HG03175 (cell line): ENCODE measurements at regions not wholly inside any gene's neighbourhood (a gene's known extent, or its start where the extent isn't known, plus 50 kb on each side); places are given as distances from the start of the nearest gene placed in this dataset.
"Not testable (repeated sequence)": the region's sequence is repeated elsewhere in the genome, so short reads cannot be mapped to it uniquely, and the experiment has no call there.

Experiments
- ATAC-seq: cut with Tn5 transposase; IDR thresholded peaks from one replicate; pipeline ENCODE4 v1.9.1; 2021; ENCODE audit warnings: mild to moderate bottlenecking, moderate library complexity; ENCODE audit not compliant: unreplicated experiment

DNA sequence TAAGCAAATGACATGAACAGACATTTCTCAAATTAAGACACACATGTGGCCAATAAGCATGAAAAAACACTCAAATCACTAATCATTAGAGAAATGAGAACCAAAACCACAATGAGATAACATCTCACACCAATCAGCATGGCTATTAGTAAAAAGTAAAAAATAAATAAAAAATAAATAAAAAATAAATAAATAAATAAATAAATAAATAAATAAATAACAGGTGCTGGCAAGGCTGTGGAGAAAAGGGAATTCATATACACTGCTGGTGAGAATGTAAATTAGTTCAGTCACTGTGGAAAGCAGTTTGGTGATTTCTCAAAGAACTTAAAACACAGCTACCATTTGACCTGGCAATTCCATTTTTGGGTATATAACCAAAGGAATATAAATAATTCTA, 167.1 kb upstream of the CNKSR2 start:
- ATAC-seq, result no peak

DNA sequence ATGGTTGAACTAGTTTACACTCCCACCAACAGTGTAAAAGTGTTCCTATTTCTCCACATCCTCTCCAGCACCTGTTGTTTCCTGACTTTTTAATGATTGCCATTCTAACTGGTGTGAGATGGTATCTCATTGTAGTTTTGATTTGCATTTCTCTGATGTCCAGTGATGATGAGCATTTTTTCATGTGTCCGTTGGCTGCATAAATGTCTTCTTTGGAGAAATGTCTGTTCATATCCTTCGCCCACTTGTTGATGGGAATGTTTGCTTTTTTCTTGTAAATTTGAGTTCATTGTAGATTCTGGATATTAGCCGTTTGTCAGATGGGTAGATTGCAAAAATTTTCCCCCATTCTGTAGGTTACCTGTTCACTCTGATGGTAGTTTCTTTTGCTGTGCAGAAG, 155.0 kb upstream of the CNKSR2 start:
- not testable (repeated sequence) for ATAC-seq

DNA sequence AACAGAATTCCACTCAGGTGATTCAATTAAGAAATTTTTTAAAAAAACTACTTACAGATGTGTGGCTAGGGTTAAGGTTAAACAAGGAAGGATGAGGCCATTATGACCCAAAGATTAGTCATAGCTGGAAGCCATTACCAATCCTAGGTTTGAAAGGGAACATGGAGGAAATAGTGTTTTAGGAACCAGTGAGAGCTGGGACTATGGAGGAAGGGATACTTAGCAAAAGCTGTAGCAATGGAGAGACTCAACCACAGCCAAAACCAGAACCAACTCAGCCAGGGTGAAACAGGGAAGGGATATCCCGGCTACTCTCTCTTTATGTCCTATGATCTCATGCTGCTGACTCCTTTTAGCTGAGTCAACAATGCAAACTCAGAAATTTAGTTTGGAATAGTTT, 148.6 kb upstream of the CNKSR2 start:
- ATAC-seq, result no peak

DNA sequence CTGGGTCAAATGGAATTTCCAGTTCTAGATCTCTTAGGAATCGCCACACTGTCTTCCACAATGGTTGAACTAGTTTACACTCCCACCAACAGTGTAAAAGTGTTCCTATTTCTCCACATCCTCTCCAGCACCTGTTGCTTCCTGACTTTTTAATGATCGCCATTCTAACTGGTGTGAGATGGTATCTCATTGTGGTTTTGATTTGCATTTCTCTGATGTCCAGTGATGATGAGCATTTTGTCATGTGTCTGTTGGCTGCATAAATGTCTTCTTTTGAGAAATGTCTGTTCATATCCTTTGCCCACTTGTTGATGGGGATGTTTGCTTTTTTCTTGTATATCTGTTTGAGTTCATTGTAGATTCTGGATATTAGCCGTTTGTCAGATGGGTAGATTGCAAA, 145.2 kb upstream of the CNKSR2 start:
- not testable (repeated sequence) for ATAC-seq

DNA sequence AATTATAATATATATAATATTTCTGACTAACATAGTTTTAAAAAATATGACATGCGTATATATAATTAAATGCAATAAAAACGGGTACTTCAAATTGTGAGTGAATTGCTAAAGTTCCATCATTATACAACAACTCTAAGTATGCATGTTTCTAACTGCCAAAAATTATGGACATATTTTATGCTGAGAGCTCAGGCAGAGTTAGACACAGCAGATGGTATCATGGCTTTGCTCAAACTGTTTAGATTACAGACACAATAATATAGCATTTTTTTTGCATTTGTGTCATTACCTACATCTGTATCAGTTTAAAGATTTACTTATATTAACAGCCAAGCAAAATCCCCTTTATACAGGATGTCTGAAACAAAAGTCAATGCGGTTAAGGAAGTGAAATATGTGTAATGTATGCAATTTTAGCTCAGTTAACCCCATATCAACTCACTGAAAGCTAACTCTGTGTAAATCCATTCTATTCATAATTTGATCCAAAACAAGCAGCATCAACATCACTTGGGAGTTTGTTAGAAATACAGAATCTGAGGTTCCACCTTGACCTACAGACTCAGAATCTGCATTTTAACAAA, 119.1 kb upstream of the CNKSR2 start:
- peak; percentile 93 for ATAC-seq

DNA sequence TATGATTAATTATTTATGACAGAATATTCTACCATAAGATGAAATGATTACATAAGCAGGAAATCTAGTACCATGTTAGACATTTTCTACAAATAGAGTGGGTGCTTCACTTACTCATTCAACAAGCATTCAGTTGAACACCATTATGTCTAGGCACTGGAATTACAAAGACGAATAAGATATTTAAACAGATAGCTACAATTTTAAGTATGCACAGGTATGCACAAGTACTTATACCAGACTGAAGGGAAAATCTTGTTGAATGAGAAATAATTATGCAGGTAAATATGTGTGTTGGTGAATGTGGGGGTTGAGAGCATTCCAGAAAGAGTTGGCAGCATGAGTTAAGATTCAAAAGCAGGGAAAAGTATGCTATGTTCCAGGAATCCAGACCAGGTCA, 107.3 kb upstream of the CNKSR2 start:
- no peak for ATAC-seq

DNA sequence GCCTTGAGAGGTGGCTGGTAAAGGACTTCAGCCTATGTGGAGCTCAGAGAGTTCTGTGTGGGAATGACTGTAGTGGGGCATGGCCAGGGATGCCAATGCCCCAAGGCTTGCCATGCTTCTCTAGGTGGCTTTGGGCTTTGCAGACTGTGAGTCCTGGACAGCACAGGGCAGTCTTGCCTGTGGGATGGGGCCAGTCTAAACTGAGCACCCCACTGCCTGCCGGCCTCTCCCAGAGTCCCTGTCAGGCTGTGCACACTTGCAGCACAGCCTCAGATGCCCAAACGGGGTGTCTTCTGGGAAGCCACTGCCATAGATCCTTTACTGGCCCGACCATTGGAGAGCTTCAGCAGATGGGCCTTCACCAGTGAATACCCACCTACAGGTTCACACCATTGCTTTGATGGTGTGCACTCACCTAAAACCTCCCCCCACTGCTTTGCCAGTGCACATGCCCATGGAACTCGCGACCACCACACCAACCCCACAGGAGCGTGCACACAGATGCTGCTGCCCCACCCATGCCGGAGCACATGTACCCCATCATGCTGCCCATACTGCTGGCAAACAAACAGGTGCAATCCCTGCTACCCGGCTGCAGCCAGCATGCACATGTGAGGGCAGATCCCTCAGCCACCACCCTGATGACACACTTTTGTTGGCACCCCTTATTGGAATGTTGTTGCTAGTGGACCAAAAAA, 97.3 kb upstream of the CNKSR2 start:
- no peak for ATAC-seq

DNA sequence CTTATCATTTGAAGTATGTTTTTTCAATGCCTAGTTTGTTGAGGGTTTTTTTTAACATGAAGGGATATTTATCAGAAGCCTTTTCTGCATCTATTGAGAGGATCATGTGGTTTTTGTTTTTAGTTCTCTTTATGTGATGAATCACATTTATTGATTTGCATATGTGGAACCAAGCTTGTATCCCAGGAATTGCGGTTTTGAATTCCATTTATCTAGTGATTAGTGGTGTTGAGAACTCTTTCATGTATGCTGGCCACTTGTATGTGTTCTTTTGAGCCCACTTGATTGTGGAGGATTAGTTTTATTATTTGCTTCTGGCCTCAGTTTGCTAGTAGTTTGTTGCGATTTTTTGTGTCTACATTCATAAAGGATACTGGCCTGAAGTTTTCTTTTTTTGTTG, 85.0 kb upstream of the CNKSR2 start:
- no peak for ATAC-seq

DNA sequence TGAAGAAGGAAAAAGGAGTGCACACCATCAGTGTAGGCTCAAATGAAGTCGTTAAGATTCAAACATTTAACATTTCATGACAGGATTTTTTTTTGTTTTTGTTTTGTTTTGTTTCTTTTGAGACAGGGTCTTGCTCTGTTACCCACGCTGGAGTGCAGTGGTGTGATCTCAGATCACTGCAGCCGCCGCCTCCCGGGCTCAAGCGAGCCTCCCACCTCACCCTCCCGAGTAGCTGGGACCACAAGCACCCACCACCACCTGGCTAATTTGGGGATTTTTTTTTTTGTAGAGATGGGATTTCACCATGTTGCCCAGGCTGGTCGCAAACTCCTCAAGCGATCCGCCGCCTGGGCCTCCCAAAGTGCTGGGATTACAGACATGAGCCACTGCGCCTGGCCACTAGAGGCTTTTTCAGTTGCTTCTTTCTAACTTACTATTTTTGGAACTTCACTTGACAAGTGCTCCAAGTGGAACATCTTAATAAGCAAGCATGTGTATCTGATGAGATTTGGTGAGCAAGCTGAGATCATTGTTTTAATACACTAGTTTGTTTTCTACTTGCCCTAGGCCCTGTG, 78.9 kb upstream of the CNKSR2 start:
- no peak for ATAC-seq

DNA sequence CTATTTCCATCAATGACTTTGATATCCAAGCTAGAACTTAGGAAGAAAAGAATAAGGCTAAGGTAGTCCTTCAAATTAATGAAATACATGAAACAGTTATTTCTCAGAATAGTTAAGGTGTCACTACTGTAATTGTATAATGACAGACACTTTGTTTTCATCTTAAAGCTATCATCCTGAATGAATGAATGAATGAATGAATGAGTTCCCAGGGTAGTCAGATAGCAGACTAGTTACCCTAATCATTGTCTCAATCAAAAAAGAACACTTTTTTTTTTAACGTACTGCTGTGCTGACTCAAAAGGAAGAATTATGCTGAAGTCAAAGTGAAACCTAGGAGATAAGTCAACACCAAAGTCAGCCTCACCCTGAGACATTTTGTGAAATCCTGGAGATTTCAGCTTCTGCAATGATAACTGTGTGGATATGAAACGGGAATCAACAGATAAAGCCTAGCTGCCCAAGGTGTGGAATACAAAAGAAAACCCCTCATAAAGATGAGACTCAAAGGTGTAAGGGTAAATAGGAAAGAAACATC, 68.3 kb upstream of the CNKSR2 start:
- ATAC-seq, result no peak

DNA sequence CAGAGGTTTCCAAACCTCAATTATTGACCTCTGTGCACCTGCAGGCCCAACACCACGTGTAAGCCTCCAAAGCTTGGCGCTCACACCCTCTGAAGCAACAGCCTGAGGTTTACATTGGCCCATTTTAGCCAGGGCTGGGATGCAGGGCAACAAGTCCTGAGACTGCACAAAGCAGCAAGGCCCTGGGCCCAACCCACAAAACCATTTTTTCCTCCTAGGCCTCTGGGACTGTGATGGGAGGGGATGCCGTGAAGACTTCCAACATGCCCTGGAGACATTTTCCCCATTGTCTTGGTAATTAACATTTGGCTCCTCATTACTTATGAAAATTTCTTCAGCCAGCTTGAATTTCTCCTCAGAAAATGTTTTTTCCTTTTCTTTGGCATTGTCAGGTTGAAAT, 54.9 kb upstream of the CNKSR2 start:
- no peak for ATAC-seq
